Frontal cortex (tissue), 3 donors: ENCODE measurements at regions not wholly inside any gene's neighbourhood (a gene's known extent, or its start where the extent isn't known, plus 50 kb on each side); places are given as distances from the start of the nearest gene placed in this dataset.
"Not testable (repeated sequence)": the region's sequence is repeated elsewhere in the genome, so short reads cannot be mapped to it uniquely, and the experiment has no call there.

Experiments used
- DNase-seq, 2 donors: peaks; one replicate each; pipeline ENCODE4 v3.0.0; 2012; ENCODE audit warnings: low spot score in 2 of 2
- FAIRE-seq: peaks from 2 replicates; lab custom pipeline; 2012; peaks lifted over from hg19 to GRCh38; lab: Jason Lieb, UNC
- donor health status: control.
- donor health status: control.
- donor health status: control.

DNA sequence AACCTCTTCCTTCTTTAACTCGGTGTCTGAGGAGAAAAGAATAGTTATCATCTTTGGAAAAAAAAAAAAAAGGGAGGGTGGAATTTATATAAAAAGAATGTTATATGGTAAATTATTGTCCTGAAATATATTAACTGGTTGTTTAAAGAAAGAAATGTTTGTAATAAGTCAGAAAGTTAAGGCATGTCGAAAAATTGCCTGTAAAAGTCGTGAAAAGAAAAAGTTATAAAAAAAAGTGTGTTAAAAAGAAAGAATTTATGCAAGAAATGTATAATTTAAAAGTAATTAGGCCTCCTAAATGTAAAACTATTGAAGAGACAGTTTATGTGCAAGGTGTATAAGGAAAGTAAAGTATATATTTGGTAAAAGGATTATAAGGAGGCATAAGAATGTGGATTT lies 130.5 kb upstream of the SEMA6A start:
- FAIRE-seq, DNase-seq: not testable (repeated sequence)

- DNase-seq (no peak), FAIRE-seq (no peak)
Measured at GRCh38 chr5:116703941-116704340, 129.3 kb upstream of the SEMA6A start.

- FAIRE-seq: no peak
- no peak for DNase-seq
Measured at GRCh38 chr5:116703328-116703727, 128.7 kb upstream of the SEMA6A start.

GRCh38 chr5:116702776-116703175 lies 128.2 kb upstream of the SEMA6A start:
- no peak for FAIRE-seq
- DNase-seq: no peak

- DNase-seq: no peak
- FAIRE-seq: no peak
Measured at GRCh38 chr5:116699332-116699731, 124.7 kb upstream of the SEMA6A start.

- FAIRE-seq (no peak), DNase-seq (peak in 1 of 2 donors; percentile 10)
Measured at GRCh38 chr5:116696366-116696765, 121.7 kb upstream of the SEMA6A start.

DNA sequence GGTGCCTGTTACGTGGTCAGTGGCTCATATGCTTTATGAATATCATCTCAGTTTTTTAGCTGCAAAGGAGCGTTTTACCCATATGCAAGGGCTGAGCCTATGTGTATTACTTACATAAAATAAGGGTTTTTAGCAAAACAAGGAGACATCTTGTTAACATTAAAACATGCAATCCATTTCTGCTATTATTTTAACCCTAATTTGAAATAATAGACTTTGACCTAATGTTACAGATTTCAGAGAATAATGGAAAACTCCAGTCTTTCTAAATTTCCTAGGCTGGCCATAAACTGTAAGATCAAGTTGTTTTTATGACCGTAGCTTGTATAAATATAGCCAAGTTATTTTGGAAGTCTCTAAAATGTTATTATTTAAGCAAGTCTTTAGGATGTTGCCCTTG lies 121.1 kb upstream of the SEMA6A start:
- DNase-seq (no peak), FAIRE-seq (no peak)

DNA sequence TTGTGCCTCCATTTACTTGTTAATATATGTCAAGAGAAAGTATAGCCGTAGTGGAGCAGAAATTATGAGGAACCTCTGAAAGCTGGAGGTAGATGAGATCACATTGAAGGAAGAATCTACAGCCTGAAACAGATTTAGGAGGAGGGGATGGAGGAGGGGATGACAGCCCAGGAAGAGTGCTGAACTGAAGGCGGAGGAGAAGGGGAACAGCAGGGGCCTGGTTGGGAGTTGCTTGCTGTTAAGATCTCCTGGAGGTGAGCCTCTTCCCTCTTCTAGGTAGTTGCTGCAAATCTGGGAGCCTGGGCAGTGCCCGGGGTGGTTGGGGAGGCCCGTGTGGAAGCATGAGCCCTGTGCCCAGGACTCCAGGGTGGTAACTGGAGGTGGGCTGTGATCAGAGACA lies 111.8 kb upstream of the SEMA6A start:
- DNase-seq (no peak), FAIRE-seq (no peak)

DNA sequence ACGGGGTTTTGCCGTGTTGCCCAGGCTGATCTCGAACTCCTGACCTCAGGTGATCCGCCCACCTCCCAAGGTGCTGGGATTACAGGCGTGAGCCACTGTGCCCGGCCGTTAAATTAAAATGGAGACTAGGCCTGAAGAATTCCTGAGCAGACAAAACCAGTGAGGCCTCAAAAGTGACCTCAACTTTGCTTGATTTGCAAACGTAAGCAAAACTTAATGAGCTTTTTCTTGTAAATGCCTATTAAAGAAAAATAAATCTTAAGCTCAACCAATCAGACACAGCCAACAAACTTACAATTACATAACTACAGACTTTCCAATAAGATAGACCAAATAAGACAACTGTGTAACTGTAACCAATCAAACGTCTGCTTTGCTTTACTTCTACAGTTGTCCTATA lies 111.3 kb upstream of the SEMA6A start:
- FAIRE-seq: no peak
- DNase-seq: no peak

- FAIRE-seq (no peak), DNase-seq (no peak)
Measured at GRCh38 chr5:116685069-116685468, 110.4 kb upstream of the SEMA6A start.

DNA sequence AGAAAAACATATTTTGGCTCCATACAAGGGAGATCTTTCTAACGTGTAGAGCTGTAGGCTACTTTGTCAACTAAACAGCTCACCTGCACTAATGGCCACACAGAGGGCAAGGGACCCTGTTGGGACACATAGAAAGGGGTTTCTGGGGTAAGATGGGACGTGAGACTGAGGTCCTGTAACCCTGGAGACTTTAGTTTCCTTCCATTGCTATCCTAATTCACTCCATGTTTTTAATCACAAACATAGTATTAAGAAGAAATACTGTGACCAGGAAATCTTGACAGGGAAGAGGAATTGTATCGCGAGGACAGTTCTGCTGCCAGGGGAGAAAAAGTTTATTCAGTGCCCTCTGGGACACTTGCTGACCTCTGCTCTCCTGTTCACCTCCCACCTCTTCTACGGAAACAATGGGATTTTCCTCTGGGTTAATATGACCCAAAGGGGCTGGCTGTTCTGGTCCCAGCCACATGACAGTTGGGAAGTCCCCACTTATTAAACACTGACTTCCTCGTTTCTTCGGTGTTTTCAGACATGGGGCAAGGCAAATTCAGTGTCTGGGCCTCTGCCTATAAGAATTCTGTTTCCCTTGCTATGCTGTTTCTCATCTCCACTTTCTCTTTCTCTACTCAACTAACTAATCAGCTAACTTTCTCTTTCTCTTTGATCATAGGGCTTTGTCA lies 106.9 kb upstream of the SEMA6A start:
- DNase-seq (no peak), FAIRE-seq (no peak)

DNA sequence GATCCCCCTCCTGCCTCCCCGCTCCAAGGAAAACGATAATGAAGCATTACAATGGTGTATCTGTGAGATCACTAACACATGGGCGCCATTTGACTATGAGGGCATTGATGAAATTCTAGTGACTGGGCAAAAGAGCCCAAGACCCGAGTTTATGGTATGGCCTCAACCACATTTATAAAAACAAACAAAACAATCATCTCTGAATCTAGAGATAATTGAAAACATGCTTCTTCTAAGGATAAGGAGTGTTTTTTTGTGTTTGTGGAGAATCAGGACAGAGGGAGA lies 100.9 kb upstream of the SEMA6A start:
- DNase-seq (no peak), FAIRE-seq (no peak)

- DNase-seq (no peak), FAIRE-seq (no peak)
Measured at GRCh38 chr5:116674881-116675625, 100.4 kb upstream of the SEMA6A start.

GRCh38 chr5:116673453-116673852 lies 98.8 kb upstream of the SEMA6A start:
- DNase-seq (no peak), FAIRE-seq (no peak)

- no peak for DNase-seq
Measured at GRCh38 chr5:116672203-116672602, 97.6 kb upstream of the SEMA6A start.

GRCh38 chr5:116671211-116671736 lies 96.7 kb upstream of the SEMA6A start:
- DNase-seq (no peak), FAIRE-seq (no peak)

More at GRCh38 chr5:116672203-116672602, 97.6 kb upstream of the SEMA6A start:
- FAIRE-seq: no peak

DNA sequence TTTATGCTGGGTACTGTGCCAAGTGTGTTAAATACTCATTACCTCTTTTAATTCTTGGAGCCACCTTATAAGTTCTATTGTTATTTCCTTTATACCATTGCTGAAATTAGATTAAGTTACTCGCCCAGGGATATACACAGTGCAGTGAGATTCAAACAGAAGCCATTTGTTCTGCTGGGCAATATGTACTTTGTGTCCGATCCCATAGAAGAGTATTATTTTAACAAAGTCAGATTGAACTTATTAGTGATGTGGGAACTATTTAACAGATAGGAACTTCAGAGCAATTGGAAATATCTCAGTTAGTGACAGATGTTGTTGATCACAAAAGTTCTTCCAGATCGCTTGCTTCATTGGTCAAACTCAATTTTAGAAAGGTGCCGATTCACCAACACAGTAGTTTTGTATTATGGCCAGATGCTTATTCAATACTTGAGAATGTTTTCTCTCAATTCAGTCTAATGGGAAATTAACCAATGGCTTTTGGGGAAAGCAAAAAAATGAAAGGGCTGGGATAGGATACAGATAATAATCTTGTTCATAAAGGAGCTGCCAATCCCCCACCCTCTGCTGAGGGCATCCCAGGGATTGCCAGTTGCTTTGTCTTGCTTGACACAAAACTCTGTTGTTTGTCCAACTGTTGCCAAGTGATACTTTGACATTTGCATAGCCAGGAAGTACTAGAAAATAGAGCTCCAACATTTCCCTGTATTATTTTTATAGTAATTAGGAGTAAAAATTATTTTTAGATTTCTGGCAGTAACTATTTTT lies 94.8 kb upstream of the SEMA6A start:
- FAIRE-seq: peak; percentile 54

DNA sequence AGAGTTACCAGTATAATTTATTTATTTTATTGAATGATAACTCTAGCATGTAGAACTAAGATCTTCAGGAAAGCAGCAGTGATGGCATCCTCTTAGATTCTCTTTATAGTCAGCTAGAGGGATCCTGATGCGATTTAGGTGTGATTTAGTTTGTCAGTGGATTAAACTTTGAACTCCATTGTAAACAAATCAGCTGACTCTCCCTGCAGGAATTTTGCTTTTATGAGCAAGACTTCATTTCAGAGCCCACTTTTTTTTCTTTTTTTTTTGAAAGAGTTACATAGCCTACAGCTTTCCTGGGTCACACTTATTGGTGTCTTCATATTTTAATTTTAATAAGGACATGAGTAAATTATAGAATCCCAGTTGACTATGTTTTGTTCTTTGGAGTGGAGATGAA lies 93.8 kb upstream of the SEMA6A start:
- DNase-seq (no peak), FAIRE-seq (no peak)

More for the DNA sequence above, 94.8 kb upstream of the SEMA6A start:
- peak in 1 of 2 donors; percentile 10 for DNase-seq

DNA sequence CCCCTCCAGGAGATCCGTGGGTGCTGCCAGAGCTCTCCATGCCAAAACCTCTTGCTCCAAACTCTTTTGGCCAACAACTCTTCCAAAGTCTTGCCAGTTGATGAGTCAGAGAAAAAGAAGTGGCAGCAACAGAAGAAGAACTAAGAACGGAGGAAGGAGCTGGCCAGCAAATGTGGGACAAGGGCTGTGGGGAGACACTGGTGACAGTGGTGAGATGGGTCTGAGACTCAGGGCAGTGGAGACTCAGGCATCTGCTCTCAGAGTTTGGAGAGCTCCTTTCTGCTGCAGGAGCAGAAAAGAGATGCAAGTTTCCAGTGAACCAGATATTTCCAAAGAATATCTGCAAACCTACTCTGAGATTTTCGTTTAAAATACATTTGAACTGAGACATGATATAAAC lies 92.3 kb upstream of the SEMA6A start:
- no peak for FAIRE-seq
- no peak for DNase-seq

GRCh38 chr5:116664988-116665387 lies 90.4 kb upstream of the SEMA6A start:
- no peak for DNase-seq
- FAIRE-seq: no peak

- no peak for FAIRE-seq
Measured at GRCh38 chr5:116663081-116663480, 88.5 kb upstream of the SEMA6A start.

More at GRCh38 chr5:116663081-116663480, 88.5 kb upstream of the SEMA6A start:
- DNase-seq: no peak
